K562 (cell line): ENCODE measurements at regions not wholly inside any gene's neighbourhood (a gene's known extent, or its start where the extent isn't known, plus 50 kb on each side); places are given as distances from the start of the nearest gene placed in this dataset.

Experiments used
- CTCF ChIP-seq, 3 experiments: IDR thresholded peaks in 2 of 3; conservative IDR thresholded peaks in 1 of 3; 2 replicates each; pipeline ENCODE4 v1.5.1; 2011 to 2012; ENCODE audit warnings: low read length in 3 of 3, mild to moderate bottlenecking in 3 of 3, control low read depth in 2 of 3, improper control_type of control experiment in 1 of 3, inconsistent platforms in 1 of 3, low read depth in 1 of 3, mixed read lengths in 1 of 3, moderate library complexity in 1 of 3; ENCODE audit not compliant: insufficient read depth in 2 of 3
- ELK1 ChIP-seq: sonication (generic); formaldehyde crosslinking; IDR thresholded peaks from 2 replicates; pipeline ENCODE4 v1.8.1; 2022; ENCODE audit warnings: missing genetic modification reagents
- HNRNPUL1 ChIP-seq: fragments of 200-400 bp; formaldehyde crosslinking; IDR thresholded peaks from 2 replicates; pipeline ENCODE4 v1.6.1; 2017; ENCODE audit warnings: low read length
- MXI1 ChIP-seq: IDR thresholded peaks from 2 replicates; pipeline ENCODE4 v1.6.1; 2011; ENCODE audit warnings: low read depth, mild to moderate bottlenecking, improper control_type of control experiment, low read length
- NFYB ChIP-seq: IDR thresholded peaks from 2 replicates; pipeline ENCODE4 v1.6.1; 2011; ENCODE audit warnings: mild to moderate bottlenecking, moderate library complexity; ENCODE audit not compliant: insufficient read length; ENCODE audit errors: extremely low read depth
- RAD21 ChIP-seq, 2 experiments: fragments of 250-450 bp in 1 of 2; fragments of 450-650 bp in 1 of 2; sonication (Bioruptor Pico) in 1 of 2; formaldehyde crosslinking in 1 of 2; IDR thresholded peaks in 1 of 2; conservative IDR thresholded peaks in 1 of 2; 2 replicates each; pipeline versions ENCODE4 v1.4.0 to v1.8.0; 2020 to 2022; ENCODE audit warnings: mild to moderate bottlenecking in 2 of 2, moderate library complexity in 1 of 2
- SMARCE1 ChIP-seq: fragments of 450-650 bp; IDR thresholded peaks from 2 replicates; pipeline ENCODE4 v1.7.1; 2016; ENCODE audit warnings: mild to moderate bottlenecking
- YY1 ChIP-seq, 3 experiments: IDR thresholded peaks; 2 replicates each; pipeline ENCODE4 v1.6.1; 2011; ENCODE audit warnings: low read length in 2 of 3, mild to moderate bottlenecking in 2 of 3, moderate library complexity in 2 of 3, borderline replicate concordance in 1 of 3, control low read depth in 1 of 3, low read depth in 1 of 3; ENCODE audit not compliant: insufficient read depth in 3 of 3, insufficient replicate concordance in 2 of 3, control insufficient read depth in 1 of 3, insufficient read length in 1 of 3; ENCODE audit errors: extremely low read depth in 1 of 3
- ZNF121 ChIP-seq: sonication (generic); formaldehyde crosslinking; conservative IDR thresholded peaks from 2 replicates; pipeline ENCODE4 v1.8.0; 2022; ENCODE audit warnings: missing genetic modification reagents
- ZNF354B ChIP-seq: fragments of 250-450 bp; sonication (Bioruptor Pico); IDR thresholded peaks from 2 replicates; pipeline ENCODE4 v1.4.0; 2020
- TF ChIP-seq, protein P1 (sequence below), 2 experiments: fragments of 450-650 bp in 1 of 2; sonication (generic) in 1 of 2; formaldehyde crosslinking in 1 of 2; IDR thresholded peaks; 2 replicates each; pipeline versions ENCODE4 v1.7.1 to v1.9.0; 2016 to 2022; ENCODE audit warnings: inconsistent platforms in 1 of 2, mild to moderate bottlenecking in 1 of 2, missing genetic modification reagents in 1 of 2

- TF ChIP-seq CTCF (IDR thresholded peaks at IDR 0.05 in 2 of 3, conservative IDR thresholded peaks at IDR 0.05 in 1 of 3; ENCODE audit: insufficient read depth in 2 of 3, low read depth in 1 of 3, low read length in 3 of 3) (no peak), MXI1 (no peak), RAD21 (CRISPR knock-in tag; conservative IDR thresholded peaks at IDR 0.05 in 1 of 2, IDR thresholded peaks at IDR 0.05 in 1 of 2) (no peak), ZNF354B (CRISPR knock-in tag) (no peak), ELK1 (no peak), SMARCE1 (no peak), ZNF121 (CRISPR knock-in tag) (no peak), YY1 (IDR thresholded peaks at IDR 0.05; ENCODE audit: borderline replicate concordance in 1 of 3, control insufficient read depth in 1 of 3, extremely low read depth in 1 of 3, insufficient read depth in 3 of 3, insufficient read length in 1 of 3, insufficient replicate concordance in 2 of 3, low read depth in 1 of 3, low read length in 2 of 3) (no peak), HNRNPUL1 (no peak), NFYB (no peak)
- TF ChIP-seq, protein P1, sequence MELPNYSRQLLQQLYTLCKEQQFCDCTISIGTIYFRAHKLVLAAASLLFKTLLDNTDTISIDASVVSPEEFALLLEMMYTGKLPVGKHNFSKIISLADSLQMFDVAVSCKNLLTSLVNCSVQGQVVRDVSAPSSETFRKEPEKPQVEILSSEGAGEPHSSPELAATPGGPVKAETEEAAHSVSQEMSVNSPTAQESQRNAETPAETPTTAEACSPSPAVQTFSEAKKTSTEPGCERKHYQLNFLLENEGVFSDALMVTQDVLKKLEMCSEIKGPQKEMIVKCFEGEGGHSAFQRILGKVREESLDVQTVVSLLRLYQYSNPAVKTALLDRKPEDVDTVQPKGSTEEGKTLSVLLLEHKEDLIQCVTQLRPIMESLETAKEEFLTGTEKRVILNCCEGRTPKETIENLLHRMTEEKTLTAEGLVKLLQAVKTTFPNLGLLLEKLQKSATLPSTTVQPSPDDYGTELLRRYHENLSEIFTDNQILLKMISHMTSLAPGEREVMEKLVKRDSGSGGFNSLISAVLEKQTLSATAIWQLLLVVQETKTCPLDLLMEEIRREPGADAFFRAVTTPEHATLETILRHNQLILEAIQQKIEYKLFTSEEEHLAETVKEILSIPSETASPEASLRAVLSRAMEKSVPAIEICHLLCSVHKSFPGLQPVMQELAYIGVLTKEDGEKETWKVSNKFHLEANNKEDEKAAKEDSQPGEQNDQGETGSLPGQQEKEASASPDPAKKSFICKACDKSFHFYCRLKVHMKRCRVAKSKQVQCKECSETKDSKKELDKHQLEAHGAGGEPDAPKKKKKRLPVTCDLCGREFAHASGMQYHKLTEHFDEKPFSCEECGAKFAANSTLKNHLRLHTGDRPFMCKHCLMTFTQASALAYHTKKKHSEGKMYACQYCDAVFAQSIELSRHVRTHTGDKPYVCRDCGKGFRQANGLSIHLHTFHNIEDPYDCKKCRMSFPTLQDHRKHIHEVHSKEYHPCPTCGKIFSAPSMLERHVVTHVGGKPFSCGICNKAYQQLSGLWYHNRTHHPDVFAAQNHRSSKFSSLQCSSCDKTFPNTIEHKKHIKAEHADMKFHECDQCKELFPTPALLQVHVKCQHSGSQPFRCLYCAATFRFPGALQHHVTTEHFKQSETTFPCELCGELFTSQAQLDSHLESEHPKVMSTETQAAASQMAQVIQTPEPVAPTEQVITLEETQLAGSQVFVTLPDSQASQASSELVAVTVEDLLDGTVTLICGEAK (IDR thresholded peaks at IDR 0.05), result no peak
- TF ChIP-seq, protein P1 (CRISPR knock-in tag; IDR thresholded peaks at IDR 0.05), result no peak
Measured at GRCh38 chr1:105260001-105260400, 1510.3 kb downstream of the AMY1C start.
